Lower lobe of right lung (tissue), 2 donors: ENCODE measurements at regions not wholly inside any gene's neighbourhood (a gene's known extent, or its start where the extent isn't known, plus 50 kb on each side); places are given as distances from the start of the nearest gene placed in this dataset.

ENCODE experiments used
- ATAC-seq, 2 donors: fragments of 200-7000 bp; cut with Tn5 transposase; one replicate each; pipeline ENCODE4 v1.9.1; 2020 to 2022; ENCODE audit warnings: mild to moderate bottlenecking in 2 of 2, moderate library complexity in 2 of 2
- DNase-seq: peaks from one replicate; pipeline ENCODE4 v3.0.0-alpha.2; 2020
- H3K27ac ChIP-seq: fragments of 200-600 bp; one replicate; pipeline ENCODE4 v1.8.0; 2022
- H3K27me3 ChIP-seq: fragments of 200-600 bp; one replicate; pipeline ENCODE4 v1.8.0; 2022; ENCODE audit warnings: low read depth
- H3K36me3 ChIP-seq: fragments of 200-600 bp; one replicate; pipeline ENCODE4 v1.8.0; 2022; ENCODE audit warnings: mild to moderate bottlenecking
- H3K4me1 ChIP-seq: fragments of 200-600 bp; one replicate; pipeline ENCODE4 v1.8.0; 2022
- H3K4me3 ChIP-seq: fragments of 200-600 bp; one replicate; pipeline ENCODE4 v1.8.0; 2022; ENCODE audit warnings: mild to moderate bottlenecking
- H3K9me3 ChIP-seq: fragments of 200-600 bp; one replicate; pipeline ENCODE4 v1.8.0; 2022
- intact Hi-C: fragments of 100-400 bp; cut with DNase I; formaldehyde crosslinking; loops from one replicate; pipeline ENCODE4 v1.11.0; 2022
- TF ChIP-seq, protein P1 (sequence below): fragments of 200-600 bp; IDR thresholded peaks from one replicate; pipeline ENCODE4 v1.8.0; 2022; ENCODE audit warnings: antibody characterized with exemption, mild to moderate bottlenecking
- donor health status: DM: no; HTN: yes; CAD: no; lungs with severe emphysema.

DNA sequence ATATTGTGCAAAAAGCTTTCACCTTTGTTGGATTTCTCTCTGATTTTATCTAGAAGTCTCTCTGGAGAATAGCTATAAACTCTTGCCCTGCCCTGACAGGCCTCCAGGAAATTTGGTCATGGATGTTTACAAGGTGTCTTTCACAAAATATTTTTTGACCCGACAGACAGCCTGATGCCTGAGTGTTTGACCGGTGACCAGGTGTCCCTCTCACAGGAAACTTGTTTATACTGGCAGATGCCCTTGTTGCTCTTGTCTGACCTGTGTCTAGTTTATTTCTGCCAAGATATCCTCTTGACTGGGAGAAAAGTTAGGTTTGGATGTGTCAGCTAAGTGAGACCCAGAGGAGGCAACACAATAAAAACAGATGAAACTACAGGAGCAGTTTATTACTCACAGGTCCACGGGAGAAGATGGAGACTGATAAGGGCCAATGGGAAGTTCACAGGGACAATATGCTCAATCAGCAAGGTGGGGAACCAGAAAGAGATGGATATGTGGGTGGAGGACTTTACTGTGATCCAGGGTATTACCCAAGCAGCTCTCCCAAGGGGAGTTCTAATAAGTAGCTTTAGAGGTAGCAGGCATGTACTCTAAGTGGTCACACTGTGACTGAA lies 243.3 kb downstream of the ARAP2 start:
- intact Hi-C loops, result no loop called here
- ATAC-seq (no peak), DNase-seq (no peak)
- H3K9me3 ChIP-seq, result no peaks in the 10 kb centered on the region
- H3K27ac ChIP-seq, result no peak overlapping the region
- no peak overlapping the region for H3K4me3 ChIP-seq
- TF ChIP-seq, protein P1, sequence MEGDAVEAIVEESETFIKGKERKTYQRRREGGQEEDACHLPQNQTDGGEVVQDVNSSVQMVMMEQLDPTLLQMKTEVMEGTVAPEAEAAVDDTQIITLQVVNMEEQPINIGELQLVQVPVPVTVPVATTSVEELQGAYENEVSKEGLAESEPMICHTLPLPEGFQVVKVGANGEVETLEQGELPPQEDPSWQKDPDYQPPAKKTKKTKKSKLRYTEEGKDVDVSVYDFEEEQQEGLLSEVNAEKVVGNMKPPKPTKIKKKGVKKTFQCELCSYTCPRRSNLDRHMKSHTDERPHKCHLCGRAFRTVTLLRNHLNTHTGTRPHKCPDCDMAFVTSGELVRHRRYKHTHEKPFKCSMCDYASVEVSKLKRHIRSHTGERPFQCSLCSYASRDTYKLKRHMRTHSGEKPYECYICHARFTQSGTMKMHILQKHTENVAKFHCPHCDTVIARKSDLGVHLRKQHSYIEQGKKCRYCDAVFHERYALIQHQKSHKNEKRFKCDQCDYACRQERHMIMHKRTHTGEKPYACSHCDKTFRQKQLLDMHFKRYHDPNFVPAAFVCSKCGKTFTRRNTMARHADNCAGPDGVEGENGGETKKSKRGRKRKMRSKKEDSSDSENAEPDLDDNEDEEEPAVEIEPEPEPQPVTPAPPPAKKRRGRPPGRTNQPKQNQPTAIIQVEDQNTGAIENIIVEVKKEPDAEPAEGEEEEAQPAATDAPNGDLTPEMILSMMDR, result no peak
- H3K4me1 ChIP-seq, result no peaks in the 10 kb centered on the region
- no peaks in the 10 kb centered on the region for H3K36me3 ChIP-seq
- H3K27me3 ChIP-seq, result no peaks in the 10 kb centered on the region

GRCh38 chr4:36003051-36003450 lies 241.3 kb downstream of the ARAP2 start:
- no peaks in the 10 kb centered on the region for H3K27me3 ChIP-seq
- intact Hi-C loops, result no loop called here
- H3K27ac ChIP-seq, result no peak overlapping the region
- no peaks in the 10 kb centered on the region for H3K9me3 ChIP-seq
- ATAC-seq (no peak), DNase-seq (no peak)
- H3K4me3 ChIP-seq, result no peak overlapping the region
- TF ChIP-seq, protein P1, result no peak
- no peaks in the 10 kb centered on the region for H3K36me3 ChIP-seq
- H3K4me1 ChIP-seq, result no peaks in the 10 kb centered on the region

DNA sequence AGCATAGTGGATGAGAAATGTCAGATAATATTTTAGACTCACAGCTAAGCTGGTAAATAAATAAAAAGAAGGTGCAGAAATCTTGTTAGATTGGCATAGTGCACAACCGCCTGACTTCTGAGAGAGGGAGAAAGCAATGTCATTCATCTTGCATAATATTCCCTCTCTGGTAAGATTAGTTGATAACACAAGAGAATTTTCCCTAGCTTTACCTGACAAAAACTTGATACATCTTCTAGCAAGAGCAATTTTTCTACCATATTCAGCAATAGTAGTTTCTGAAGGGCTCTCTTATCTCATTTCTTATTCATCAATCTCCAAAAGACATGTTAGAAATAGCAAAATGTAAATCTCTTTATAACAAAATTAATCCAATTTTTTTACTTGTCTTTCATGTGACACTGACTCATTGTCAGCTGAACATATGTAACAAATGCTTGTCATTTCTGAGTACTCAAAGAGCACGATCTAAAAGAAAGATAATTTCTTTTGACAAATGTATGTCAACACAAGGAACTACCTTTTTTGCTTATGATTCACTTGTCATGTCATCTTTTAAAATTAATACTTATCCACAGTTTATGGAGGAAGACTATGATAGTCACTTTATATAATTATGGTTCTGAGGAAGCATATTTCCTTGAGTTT lies 240.0 kb downstream of the ARAP2 start:
- intact Hi-C loops, result no loop called here
- Histone ChIP-seq H3K9me3 (no peaks in the 10 kb centered on the region), H3K27me3 (no peaks in the 10 kb centered on the region), H3K4me3 (no peak overlapping the region), H3K36me3 (no peaks in the 10 kb centered on the region), H3K4me1 (no peaks in the 10 kb centered on the region), H3K27ac (no peak overlapping the region)
- DNase-seq (no peak), ATAC-seq (no peak)
- TF ChIP-seq, protein P1, result no peak

GRCh38 chr4:36006226-36006625 lies 238.1 kb downstream of the ARAP2 start:
- no peaks in the 10 kb centered on the region for H3K27me3 ChIP-seq
- TF ChIP-seq, protein P1, result no peak
- no peaks in the 10 kb centered on the region for H3K4me1 ChIP-seq
- no peak for DNase-seq
- no peaks in the 10 kb centered on the region for H3K9me3 ChIP-seq
- intact Hi-C loops, result no loop called here
- ATAC-seq, result no peak
- no peaks in the 10 kb centered on the region for H3K36me3 ChIP-seq
- no peak overlapping the region for H3K4me3 ChIP-seq
- no peak overlapping the region for H3K27ac ChIP-seq

GRCh38 chr4:36010397-36010929 lies 233.9 kb downstream of the ARAP2 start:
- Histone ChIP-seq H3K9me3 (no peaks in the 10 kb centered on the region), H3K27me3 (no peaks in the 10 kb centered on the region), H3K27ac (no peak overlapping the region), H3K36me3 (no peaks in the 10 kb centered on the region), H3K4me1 (no peaks in the 10 kb centered on the region), H3K4me3 (no peak overlapping the region)
- intact Hi-C loops, result no loop called here
- TF ChIP-seq, protein P1, result no peak
- ATAC-seq, result no peak
- no peak for DNase-seq
